ENCODE measurements at regions not wholly inside any gene's neighbourhood (a gene's known extent, or its start where the extent isn't known, plus 50 kb on each side); places are given as distances from the start of the nearest gene placed in this dataset.

GRCh38 chr9:7688626-7689025 lies 111.0 kb downstream of the DMAC1 start:
- no peak for DNase-seq (ENCODE audit: low spot score)
- no peaks in the 10 kb centered on the region for H3K36me3 Mint-ChIP-seq (ENCODE audit: low read depth)
- TF ChIP-seq CTCF (IDR thresholded peaks at IDR 0.05), result no peak
- no peak overlapping the region for H3K27ac Mint-ChIP-seq (ENCODE audit: unreplicated experiment)
- H3K27me3 Mint-ChIP-seq (ENCODE audit: low read depth), result peaks cover 2% of the 10 kb centered on the region
- no peak overlapping the region for H3K4me3 Mint-ChIP-seq (ENCODE audit: unreplicated experiment)
- no peaks in the 10 kb centered on the region for H3K9me3 Mint-ChIP-seq (ENCODE audit: low read depth)
- no peaks in the 10 kb centered on the region for H3K4me1 Mint-ChIP-seq (ENCODE audit: low read depth)

- H3K4me1 Mint-ChIP-seq (ENCODE audit: low read depth), result no peaks in the 10 kb centered on the region
- no peaks in the 10 kb centered on the region for H3K36me3 Mint-ChIP-seq (ENCODE audit: low read depth)
- DNase-seq (ENCODE audit: low spot score), result no peak
- no peak for TF ChIP-seq CTCF (IDR thresholded peaks at IDR 0.05)
- H3K27ac Mint-ChIP-seq (ENCODE audit: unreplicated experiment), result no peak overlapping the region
- no peak overlapping the region for H3K4me3 Mint-ChIP-seq (ENCODE audit: unreplicated experiment)
- peaks cover 3% of the 10 kb centered on the region for H3K27me3 Mint-ChIP-seq (ENCODE audit: low read depth)
- H3K9me3 Mint-ChIP-seq (ENCODE audit: low read depth), result no peaks in the 10 kb centered on the region
Measured at GRCh38 chr9:7676609-7677156, 122.9 kb downstream of the DMAC1 start.

- no peaks in the 10 kb centered on the region for H3K9me3 Mint-ChIP-seq (ENCODE audit: low read depth)
- no peak for TF ChIP-seq CTCF (IDR thresholded peaks at IDR 0.05)
- peaks cover 5% of the 10 kb centered on the region for H3K27me3 Mint-ChIP-seq (ENCODE audit: low read depth)
- no peaks in the 10 kb centered on the region for H3K36me3 Mint-ChIP-seq (ENCODE audit: low read depth)
- no peak overlapping the region for H3K4me3 Mint-ChIP-seq (ENCODE audit: unreplicated experiment)
- no peak for DNase-seq (ENCODE audit: low spot score)
- H3K27ac Mint-ChIP-seq (ENCODE audit: unreplicated experiment), result no peak overlapping the region
- H3K4me1 Mint-ChIP-seq (ENCODE audit: low read depth), result no peaks in the 10 kb centered on the region
Measured at GRCh38 chr9:7671847-7672246, 127.7 kb downstream of the DMAC1 start.

GRCh38 chr9:7668541-7668940 lies 131.0 kb downstream of the DMAC1 start:
- Mint-ChIP-seq H3K4me3 (ENCODE audit: unreplicated experiment) (no peak overlapping the region), H3K27me3 (ENCODE audit: low read depth) (peaks cover 9% of the 10 kb centered on the region)
- DNase-seq (ENCODE audit: low spot score), result no peak

GRCh38 chr9:7665874-7666273 lies 133.7 kb downstream of the DMAC1 start:
- Mint-ChIP-seq H3K9me3 (ENCODE audit: low read depth) (no peaks in the 10 kb centered on the region), H3K27ac (ENCODE audit: unreplicated experiment) (no peak overlapping the region), H3K4me3 (ENCODE audit: unreplicated experiment) (no peak overlapping the region), H3K4me1 (ENCODE audit: low read depth) (no peaks in the 10 kb centered on the region), H3K36me3 (ENCODE audit: low read depth) (no peaks in the 10 kb centered on the region), H3K27me3 (ENCODE audit: low read depth) (peaks cover 11% of the 10 kb centered on the region)
- TF ChIP-seq CTCF (IDR thresholded peaks at IDR 0.05), result no peak
- DNase-seq (ENCODE audit: low spot score), result no peak

More at GRCh38 chr9:7668541-7668940, 131.0 kb downstream of the DMAC1 start:
- Mint-ChIP-seq H3K36me3 (ENCODE audit: low read depth) (no peaks in the 10 kb centered on the region), H3K27ac (ENCODE audit: unreplicated experiment) (no peak overlapping the region), H3K9me3 (ENCODE audit: low read depth) (no peaks in the 10 kb centered on the region), H3K4me1 (ENCODE audit: low read depth) (no peaks in the 10 kb centered on the region)
- TF ChIP-seq CTCF (IDR thresholded peaks at IDR 0.05), result no peak
